Hepatocyte (in vitro differentiated cells): ENCODE measurements at regions not wholly inside any gene's neighbourhood (a gene's known extent, or its start where the extent isn't known, plus 50 kb on each side); places are given as distances from the start of the nearest gene placed in this dataset.
"Not testable (repeated sequence)": the region's sequence is repeated elsewhere in the genome, so short reads cannot be mapped to it uniquely, and the experiment has no call there.

Source experiments
- DNase-seq: peaks from one replicate; pipeline ENCODE4 v3.0.0-alpha.2; 2016; ENCODE audit warnings: low spot score
- H2AFZ ChIP-seq: fragments of 200-600 bp; sonication (generic); 2 replicates; pipeline ENCODE4 v1.6.0; 2016; ENCODE audit warnings: antibody characterized with exemption, mild to moderate bottlenecking
- H3K27ac ChIP-seq: fragments of 200-600 bp; sonication (generic); 2 replicates; pipeline ENCODE4 v1.5.1; 2016; ENCODE audit warnings: mild to moderate bottlenecking
- H3K27me3 ChIP-seq: fragments of 200-600 bp; sonication (generic); 2 replicates; pipeline ENCODE4 v1.6.1; 2016
- H3K36me3 ChIP-seq: fragments of 200-600 bp; sonication (generic); replicated peaks from 2 replicates; pipeline ENCODE4 v1.5.1; 2016; ENCODE audit warnings: low read depth; ENCODE audit not compliant: insufficient read depth
- H3K4me1 ChIP-seq: fragments of 200-600 bp; sonication (generic); 2 replicates; pipeline ENCODE4 v1.5.1; 2016; ENCODE audit warnings: mild to moderate bottlenecking, moderate library complexity; ENCODE audit not compliant: insufficient read depth
- H3K4me2 ChIP-seq: fragments of 200-600 bp; sonication (generic); 2 replicates; pipeline ENCODE4 v1.6.0; 2016
- H3K4me3 ChIP-seq: fragments of 200-600 bp; sonication (generic); 2 replicates; pipeline ENCODE4 v1.5.1; 2016; ENCODE audit warnings: mild to moderate bottlenecking
- H3K79me2 ChIP-seq: fragments of 200-600 bp; sonication (generic); 2 replicates; pipeline ENCODE4 v1.6.0; 2017; ENCODE audit warnings: mild to moderate bottlenecking
- H3K9me2 ChIP-seq: fragments of 200-600 bp; sonication (generic); replicated peaks from 2 replicates; pipeline ENCODE4 v1.6.0; 2017; ENCODE audit warnings: mild to moderate bottlenecking; ENCODE audit not compliant: insufficient read depth
- H3K9me3 ChIP-seq: fragments of 200-600 bp; sonication (generic); 2 replicates; pipeline ENCODE4 v1.5.1; 2016; ENCODE audit warnings: low read depth, mild to moderate bottlenecking
- H4K20me1 ChIP-seq: fragments of 200-600 bp; sonication (generic); 2 replicates; pipeline ENCODE4 v1.6.0; 2016; ENCODE audit warnings: mild to moderate bottlenecking; ENCODE audit not compliant: insufficient read depth, poor library complexity, severe bottlenecking
- EZH2 ChIP-seq: fragments of 200-600 bp; sonication (generic); IDR thresholded peaks from 2 replicates; pipeline ENCODE4 v1.6.1; 2016; ENCODE audit warnings: antibody characterized with exemption, mild to moderate bottlenecking, borderline replicate concordance
- EZH2phosphoT487 ChIP-seq: fragments of 200-600 bp; sonication (generic); IDR thresholded peaks from one replicate; pipeline ENCODE4 v1.6.1; 2018; ENCODE audit warnings: antibody characterized with exemption, mild to moderate bottlenecking, low read depth, moderate library complexity; ENCODE audit not compliant: unreplicated experiment, severe bottlenecking
- WGBS: methylation state at CpG from one replicate; pipeline ENCODE4 v1.1.6; 2016; ENCODE audit warnings: low lambda C conversion rate; ENCODE audit errors: missing lambda C conversion rate; 5-methylcytosine and 5-hydroxymethylcytosine counted together
- TF ChIP-seq, protein P1 (sequence below): fragments of 200-600 bp; sonication (generic); IDR thresholded peaks from 2 replicates; pipeline ENCODE4 v1.5.1; 2016; ENCODE audit warnings: antibody characterized with exemption, mild to moderate bottlenecking; ENCODE audit not compliant: poor library complexity

DNA sequence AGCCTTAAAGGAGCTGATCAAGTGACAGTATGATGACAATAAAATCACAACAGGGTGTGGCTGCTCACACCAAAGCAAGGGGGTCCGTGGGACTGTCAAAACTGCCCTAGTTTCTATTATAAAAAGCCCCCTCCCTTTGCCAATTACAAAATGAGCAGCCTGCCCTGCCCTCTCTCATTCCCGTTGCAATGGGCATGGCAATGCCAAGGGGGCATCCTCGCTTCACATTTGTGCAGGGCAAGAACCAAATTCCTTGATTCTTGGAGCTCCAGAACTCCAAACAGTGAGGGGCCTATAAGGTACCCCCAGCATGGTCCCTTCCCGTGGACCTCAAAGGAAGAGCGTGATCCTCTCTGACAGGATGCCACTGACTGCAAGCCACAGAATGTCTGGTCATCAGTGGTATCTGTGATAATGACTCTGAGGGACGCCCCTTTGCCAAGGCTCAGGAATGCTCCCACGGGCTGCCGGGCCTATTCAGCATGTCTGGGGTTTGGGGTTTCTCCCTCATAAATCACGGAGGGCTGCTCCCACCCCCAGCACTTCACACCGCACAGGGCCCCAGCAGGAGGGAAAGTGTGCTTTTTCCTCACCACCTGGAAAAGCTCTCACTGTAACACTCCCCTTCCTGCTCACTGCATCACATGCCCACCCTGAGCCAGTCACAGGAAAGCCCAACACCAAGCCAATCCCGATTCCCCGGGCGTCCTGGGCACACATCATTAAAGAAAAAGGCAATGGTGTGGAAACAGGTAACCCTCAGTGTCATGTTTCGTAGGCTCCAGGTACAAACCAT lies 105.1 kb upstream of the TRPM1 start:
- TF ChIP-seq EZH2 = no peak
- TF ChIP-seq EZH2phosphoT487 = no peak
- TF ChIP-seq, protein P1, sequence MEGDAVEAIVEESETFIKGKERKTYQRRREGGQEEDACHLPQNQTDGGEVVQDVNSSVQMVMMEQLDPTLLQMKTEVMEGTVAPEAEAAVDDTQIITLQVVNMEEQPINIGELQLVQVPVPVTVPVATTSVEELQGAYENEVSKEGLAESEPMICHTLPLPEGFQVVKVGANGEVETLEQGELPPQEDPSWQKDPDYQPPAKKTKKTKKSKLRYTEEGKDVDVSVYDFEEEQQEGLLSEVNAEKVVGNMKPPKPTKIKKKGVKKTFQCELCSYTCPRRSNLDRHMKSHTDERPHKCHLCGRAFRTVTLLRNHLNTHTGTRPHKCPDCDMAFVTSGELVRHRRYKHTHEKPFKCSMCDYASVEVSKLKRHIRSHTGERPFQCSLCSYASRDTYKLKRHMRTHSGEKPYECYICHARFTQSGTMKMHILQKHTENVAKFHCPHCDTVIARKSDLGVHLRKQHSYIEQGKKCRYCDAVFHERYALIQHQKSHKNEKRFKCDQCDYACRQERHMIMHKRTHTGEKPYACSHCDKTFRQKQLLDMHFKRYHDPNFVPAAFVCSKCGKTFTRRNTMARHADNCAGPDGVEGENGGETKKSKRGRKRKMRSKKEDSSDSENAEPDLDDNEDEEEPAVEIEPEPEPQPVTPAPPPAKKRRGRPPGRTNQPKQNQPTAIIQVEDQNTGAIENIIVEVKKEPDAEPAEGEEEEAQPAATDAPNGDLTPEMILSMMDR = no peak
- 79% methylated on average over 14 of the region's 14 CpGs for WGBS
- no peaks in the 10 kb centered on the region for H3K79me2 ChIP-seq
- no peaks in the 10 kb centered on the region for H3K9me3 ChIP-seq
- DNase-seq = no peak
- H3K4me3 ChIP-seq = no peak overlapping the region
- H3K4me2 ChIP-seq = no peak overlapping the region
- H3K9me2 ChIP-seq = no peaks in the 10 kb centered on the region
- H4K20me1 ChIP-seq = no peaks in the 10 kb centered on the region
- H3K27me3 ChIP-seq = no peaks in the 10 kb centered on the region
- H3K36me3 ChIP-seq = no peaks in the 10 kb centered on the region
- no peak overlapping the region for H3K27ac ChIP-seq
- H2AFZ ChIP-seq = no peak overlapping the region
- no peaks in the 10 kb centered on the region for H3K4me1 ChIP-seq

DNA sequence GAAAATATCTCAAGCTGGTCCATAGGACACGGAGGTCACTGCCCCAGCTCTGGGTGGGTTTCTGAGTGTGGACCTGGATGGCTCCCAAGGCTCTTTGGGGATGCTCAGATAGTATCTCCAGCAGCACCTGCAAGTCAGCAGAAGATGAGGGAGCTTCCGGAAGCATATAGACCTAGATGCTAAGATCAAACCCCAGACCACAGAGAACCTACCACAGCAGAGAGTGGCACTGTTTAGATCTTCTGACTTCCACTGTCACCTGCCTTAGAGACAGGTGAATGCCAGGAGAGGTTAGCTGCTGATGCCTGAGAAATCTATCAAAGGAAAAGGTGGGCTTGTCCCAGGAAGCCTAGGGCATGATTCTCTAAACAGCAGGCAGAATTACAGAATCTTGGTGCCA lies 105.7 kb upstream of the TRPM1 start:
- Histone ChIP-seq H3K79me2 (no peaks in the 10 kb centered on the region), H3K9me2 (no peaks in the 10 kb centered on the region), H3K27ac (no peak overlapping the region), H3K4me1 (peaks cover 4% of the 10 kb centered on the region), H3K4me2 (no peak overlapping the region), H3K27me3 (no peaks in the 10 kb centered on the region), H2AFZ (no peak overlapping the region), H4K20me1 (no peaks in the 10 kb centered on the region), H3K36me3 (no peaks in the 10 kb centered on the region), H3K9me3 (no peaks in the 10 kb centered on the region), H3K4me3 (no peak overlapping the region)
- no peak for DNase-seq
- WGBS = 94% methylated on average over 2 of the region's 2 CpGs
- no peak for TF ChIP-seq EZH2
- TF ChIP-seq, protein P1 = no peak
- TF ChIP-seq EZH2phosphoT487 = no peak

DNA sequence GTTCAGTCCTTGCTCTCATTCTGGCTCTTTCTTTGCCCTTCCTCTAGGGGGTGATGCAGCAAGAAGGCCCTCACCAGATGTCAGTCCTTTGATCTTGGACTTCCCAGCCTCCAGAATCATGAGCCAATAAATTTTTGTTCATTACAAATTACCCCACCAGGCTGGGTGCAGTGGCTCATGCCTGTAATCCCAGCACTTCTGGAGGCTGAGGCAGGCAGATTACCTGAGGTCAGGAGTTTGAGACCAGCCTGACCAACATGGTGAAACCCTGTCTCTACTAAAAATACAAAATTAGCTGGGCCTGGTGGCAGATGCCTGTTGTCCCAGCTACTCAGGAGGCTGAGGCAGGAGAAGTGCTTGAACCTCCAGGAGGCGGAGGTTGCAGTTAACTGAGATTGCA lies 106.3 kb upstream of the TRPM1 start:
- WGBS = 94% methylated on average over 1 of the region's 1 CpG

GRCh38 chr15:31208817-31209216 lies 107.3 kb upstream of the TRPM1 start:
- H3K4me3 ChIP-seq = no peak overlapping the region
- H4K20me1 ChIP-seq = no peaks in the 10 kb centered on the region
- H3K9me3 ChIP-seq = no peaks in the 10 kb centered on the region
- no peaks in the 10 kb centered on the region for H3K9me2 ChIP-seq
- H3K36me3 ChIP-seq = no peaks in the 10 kb centered on the region
- H3K79me2 ChIP-seq = no peaks in the 10 kb centered on the region
- no peak for DNase-seq
- 89% methylated on average over 3 of the region's 3 CpGs for WGBS
- no peak overlapping the region for H3K4me2 ChIP-seq
- H3K27ac ChIP-seq = no peak overlapping the region
- H3K4me1 ChIP-seq = peaks cover 8% of the 10 kb centered on the region
- TF ChIP-seq, protein P1 = no peak
- TF ChIP-seq EZH2 (no peak), EZH2phosphoT487 (no peak)
- H3K27me3 ChIP-seq = no peaks in the 10 kb centered on the region
- H2AFZ ChIP-seq = no peak overlapping the region

More for the DNA sequence above, 106.3 kb upstream of the TRPM1 start:
- not testable (repeated sequence) for H3K4me2 ChIP-seq, DNase-seq, H3K36me3 ChIP-seq, H3K27ac ChIP-seq, H3K79me2 ChIP-seq, H2AFZ ChIP-seq, H3K27me3 ChIP-seq, H3K9me3 ChIP-seq, H3K9me2 ChIP-seq, H3K4me1 ChIP-seq, H3K4me3 ChIP-seq, H4K20me1 ChIP-seq
